Nephron progenitor cell (in vitro differentiated cells): ENCODE measurements at regions not wholly inside any gene's neighbourhood (a gene's known extent, or its start where the extent isn't known, plus 50 kb on each side); places are given as distances from the start of the nearest gene placed in this dataset.
"Not testable (repeated sequence)": the region's sequence is repeated elsewhere in the genome, so short reads cannot be mapped to it uniquely, and the experiment has no call there.

ENCODE experiments used
- DNase-seq: peaks from one replicate; pipeline ENCODE4 v3.0.0; 2021
- H3K27ac Mint-ChIP-seq: 2 replicates; pipeline ENCODE4 v1.8.0; 2021; ENCODE audit warnings: mild to moderate bottlenecking, moderate library complexity, mixed read lengths
- H3K27me3 Mint-ChIP-seq: 2 replicates; pipeline ENCODE4 v1.8.0; 2021; ENCODE audit warnings: mild to moderate bottlenecking, low read depth, mixed read lengths; ENCODE audit not compliant: poor library complexity
- H3K36me3 Mint-ChIP-seq: 2 replicates; pipeline ENCODE4 v1.8.0; 2021; ENCODE audit warnings: low read depth, mixed read lengths
- H3K4me1 Mint-ChIP-seq: 2 replicates; pipeline ENCODE4 v1.8.0; 2021; ENCODE audit warnings: mixed read lengths
- H3K4me3 Mint-ChIP-seq: 2 replicates; pipeline ENCODE4 v1.8.0; 2021; ENCODE audit warnings: mild to moderate bottlenecking, moderate library complexity, mixed read lengths
- H3K9me3 Mint-ChIP-seq: 2 replicates; pipeline ENCODE4 v1.8.0; 2021; ENCODE audit warnings: mild to moderate bottlenecking, moderate library complexity, mixed read lengths
- CTCF ChIP-seq: fragments of 200-600 bp; sonication (generic); IDR thresholded peaks from 2 replicates; pipeline ENCODE4 v1.5.0; 2021; ENCODE audit warnings: antibody characterized with exemption

- Mint-ChIP-seq H3K9me3 (peaks cover 13% of the 10 kb centered on the region), H3K36me3 (no peaks in the 10 kb centered on the region), H3K4me3 (no peak overlapping the region), H3K27me3 (no peaks in the 10 kb centered on the region), H3K27ac (no peak overlapping the region), H3K4me1 (no peaks in the 10 kb centered on the region)
- no peak for TF ChIP-seq CTCF
- DNase-seq, result no peak
Observed at GRCh38 chr11:87583931-87584330, 546.2 kb downstream of the TMEM135 start.

GRCh38 chr11:87575088-87575487 is 537.4 kb downstream of the TMEM135 start:
- H3K27ac Mint-ChIP-seq, result no peak overlapping the region
- TF ChIP-seq CTCF, result no peak
- no peaks in the 10 kb centered on the region for H3K4me1 Mint-ChIP-seq
- H3K4me3 Mint-ChIP-seq, result no peak overlapping the region
- no peaks in the 10 kb centered on the region for H3K27me3 Mint-ChIP-seq
- no peak for DNase-seq
- no peaks in the 10 kb centered on the region for H3K36me3 Mint-ChIP-seq
- H3K9me3 Mint-ChIP-seq, result no peaks in the 10 kb centered on the region

GRCh38 chr11:87574193-87574592 is 536.5 kb downstream of the TMEM135 start:
- no peaks in the 10 kb centered on the region for H3K9me3 Mint-ChIP-seq
- no peak overlapping the region for H3K27ac Mint-ChIP-seq
- no peak for TF ChIP-seq CTCF
- H3K36me3 Mint-ChIP-seq, result no peaks in the 10 kb centered on the region
- H3K4me1 Mint-ChIP-seq, result no peaks in the 10 kb centered on the region
- no peak overlapping the region for H3K4me3 Mint-ChIP-seq
- DNase-seq, result no peak
- no peaks in the 10 kb centered on the region for H3K27me3 Mint-ChIP-seq

- Mint-ChIP-seq H3K9me3 (no peaks in the 10 kb centered on the region), H3K4me3 (no peak overlapping the region), H3K4me1 (no peaks in the 10 kb centered on the region), H3K36me3 (no peaks in the 10 kb centered on the region), H3K27me3 (no peaks in the 10 kb centered on the region), H3K27ac (no peak overlapping the region)
- TF ChIP-seq CTCF, result no peak
- no peak for DNase-seq
Observed at GRCh38 chr11:87573708-87574107, 536.0 kb downstream of the TMEM135 start.

GRCh38 chr11:87572881-87573280 is 535.1 kb downstream of the TMEM135 start:
- Mint-ChIP-seq H3K27me3 (no peaks in the 10 kb centered on the region), H3K27ac (no peak overlapping the region), H3K36me3 (no peaks in the 10 kb centered on the region), H3K4me1 (no peaks in the 10 kb centered on the region), H3K4me3 (no peak overlapping the region), H3K9me3 (no peaks in the 10 kb centered on the region)
- TF ChIP-seq CTCF, result no peak
- no peak for DNase-seq

GRCh38 chr11:87560352-87560751 is 522.6 kb downstream of the TMEM135 start:
- Mint-ChIP-seq H3K4me3 (no peak overlapping the region), H3K27ac (no peak overlapping the region)

GRCh38 chr11:87559852-87560251 is 522.1 kb downstream of the TMEM135 start:
- DNase-seq, H3K27ac Mint-ChIP-seq, H3K36me3 Mint-ChIP-seq, H3K9me3 Mint-ChIP-seq, H3K4me3 Mint-ChIP-seq, H3K27me3 Mint-ChIP-seq: not testable (repeated sequence)
- H3K4me1 Mint-ChIP-seq, result peaks cover 10% of the 10 kb centered on the region

More at GRCh38 chr11:87560352-87560751, 522.6 kb downstream of the TMEM135 start:
- no peaks in the 10 kb centered on the region for H3K36me3 Mint-ChIP-seq
- peaks cover 10% of the 10 kb centered on the region for H3K4me1 Mint-ChIP-seq
- peaks cover 8% of the 10 kb centered on the region for H3K9me3 Mint-ChIP-seq
- DNase-seq, result no peak
- TF ChIP-seq CTCF, result no peak
- no peaks in the 10 kb centered on the region for H3K27me3 Mint-ChIP-seq
